MM.1S (cell line): ENCODE measurements at regions not wholly inside any gene's neighbourhood (a gene's known extent, or its start where the extent isn't known, plus 50 kb on each side); places are given as distances from the start of the nearest gene placed in this dataset.

ENCODE experiments used
- DNase-seq: peaks from one replicate; pipeline ENCODE4 v3.0.0-alpha.2; 2015
- H2AFZ ChIP-seq: fragments of 300-600 bp; sonication (generic); 2 replicates; pipeline ENCODE4 v1.6.0; 2016; ENCODE audit warnings: antibody characterized with exemption, low read length
- H3F3A ChIP-seq: fragments of 300-600 bp; sonication (generic); 2 replicates; pipeline ENCODE4 v1.6.1; 2016; ENCODE audit warnings: mild to moderate bottlenecking, antibody characterized with exemption, low read length, moderate library complexity, mixed read lengths; ENCODE audit not compliant: insufficient read depth
- H3K27ac ChIP-seq: fragments of 300-600 bp; sonication (generic); 2 replicates; pipeline ENCODE4 v1.5.1; 2016; ENCODE audit warnings: mild to moderate bottlenecking, low read length
- H3K27me3 ChIP-seq: fragments of 300-600 bp; sonication (generic); replicated peaks from 2 replicates; pipeline ENCODE4 v1.6.0; 2016; ENCODE audit warnings: low read length; ENCODE audit not compliant: insufficient read depth
- H3K36me3 ChIP-seq: fragments of 300-600 bp; sonication (generic); replicated peaks from 2 replicates; pipeline ENCODE4 v1.6.1; 2016; ENCODE audit warnings: mild to moderate bottlenecking, low read length, mixed read lengths; ENCODE audit not compliant: insufficient read depth
- H3K4me1 ChIP-seq: fragments of 300-600 bp; sonication (generic); 2 replicates; pipeline ENCODE4 v1.6.1; 2016; ENCODE audit warnings: low read length, mixed read lengths
- H3K4me2 ChIP-seq: fragments of 300-600 bp; sonication (generic); 2 replicates; pipeline ENCODE4 v1.6.0; 2016; ENCODE audit warnings: low read depth, low read length
- H3K4me3 ChIP-seq: fragments of 300-600 bp; sonication (generic); 2 replicates; pipeline ENCODE4 v1.5.1; 2016; ENCODE audit warnings: low read length, mixed read lengths
- H3K79me2 ChIP-seq: fragments of 300-600 bp; sonication (generic); 2 replicates; pipeline ENCODE4 v1.6.1; 2016; ENCODE audit warnings: mixed run types, low read length, mixed read lengths
- H3K9ac ChIP-seq: fragments of 300-600 bp; sonication (generic); 2 replicates; pipeline ENCODE4 v1.6.1; 2016; ENCODE audit warnings: low read length, mixed read lengths
- H3K9me2 ChIP-seq: fragments of 300-600 bp; sonication (generic); replicated peaks from 2 replicates; pipeline ENCODE4 v1.6.1; 2016; ENCODE audit warnings: mild to moderate bottlenecking, low read length, mixed read lengths; ENCODE audit not compliant: insufficient read depth
- H3K9me3 ChIP-seq: fragments of 300-600 bp; sonication (generic); replicated peaks from 2 replicates; pipeline ENCODE4 v1.6.1; 2016; ENCODE audit warnings: mild to moderate bottlenecking, low read length, mixed read lengths; ENCODE audit not compliant: insufficient read depth
- H4K20me1 ChIP-seq: fragments of 300-600 bp; sonication (generic); 2 replicates; pipeline ENCODE4 v1.6.1; 2016; ENCODE audit warnings: mild to moderate bottlenecking, low read length, moderate library complexity, mixed read lengths; ENCODE audit not compliant: insufficient read depth
- EZH2 ChIP-seq: fragments of 300-600 bp; sonication (generic); optimal IDR thresholded peaks from 2 replicates; pipeline ENCODE3; 2017; ENCODE audit warnings: low read depth, mild to moderate bottlenecking, antibody characterized with exemption, low read length, mixed read lengths
- EZH2phosphoT487 ChIP-seq: fragments of 300-600 bp; sonication (generic); IDR thresholded peaks from 2 replicates; pipeline ENCODE4 v1.6.1; 2018; ENCODE audit warnings: antibody characterized with exemption, low read length
- TF ChIP-seq, protein P1 (sequence below): fragments of 300-600 bp; sonication (generic); IDR thresholded peaks from 2 replicates; pipeline ENCODE4 v1.5.1; 2016; ENCODE audit warnings: antibody characterized with exemption, low read length, mixed read lengths

DNA sequence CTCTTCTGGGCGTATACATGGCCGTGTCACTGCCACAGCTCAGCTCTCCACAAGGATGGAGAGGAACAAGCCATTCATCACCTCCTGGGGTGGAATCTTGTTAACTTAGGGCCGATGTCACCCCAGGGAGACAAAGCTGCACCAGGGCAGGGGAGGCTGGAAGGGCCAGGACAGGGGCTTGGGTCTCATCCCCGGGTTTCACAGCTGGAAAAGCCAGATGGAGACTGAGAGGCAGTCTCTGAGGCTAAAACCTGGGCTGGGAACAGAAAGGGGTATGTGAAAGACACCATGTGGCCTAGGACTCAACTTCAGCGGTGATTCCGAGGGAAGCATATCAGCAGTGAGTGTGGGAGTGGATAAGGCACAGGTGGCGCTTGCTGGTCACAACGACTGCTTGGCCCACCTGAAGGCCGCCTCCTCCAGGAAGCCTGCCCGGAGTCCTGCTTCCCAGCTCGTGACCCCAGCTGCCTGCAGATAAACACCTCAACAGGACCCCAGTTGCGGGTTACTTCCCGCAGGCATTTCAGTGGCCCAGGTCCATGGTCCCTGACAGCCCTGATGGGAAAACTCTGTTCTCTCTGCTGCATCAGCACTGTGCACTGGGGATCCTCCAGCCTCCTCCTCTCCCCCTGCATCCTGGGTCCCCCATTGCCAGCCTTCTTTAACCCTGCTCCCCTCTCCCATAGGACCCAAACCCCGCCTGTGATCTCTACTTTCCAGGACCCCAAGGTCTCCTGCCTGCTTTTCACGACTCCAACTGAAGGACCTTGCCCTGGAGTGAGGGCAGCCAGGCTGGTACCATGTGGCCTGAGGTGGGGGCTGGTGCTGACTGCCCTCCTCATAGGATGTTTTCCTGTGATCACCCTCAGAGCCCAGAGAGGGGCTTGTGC, 51.7 kb upstream of the FCN1 start:
- no peak overlapping the region for H3K27ac ChIP-seq
- no peak overlapping the region for H2AFZ ChIP-seq
- no peak overlapping the region for H3K9ac ChIP-seq
- H3K9me2 ChIP-seq: no peaks in the 10 kb centered on the region
- H3F3A ChIP-seq: no peaks in the 10 kb centered on the region
- no peaks in the 10 kb centered on the region for H3K36me3 ChIP-seq
- no peaks in the 10 kb centered on the region for H3K9me3 ChIP-seq
- no peaks in the 10 kb centered on the region for H3K79me2 ChIP-seq
- no peaks in the 10 kb centered on the region for H4K20me1 ChIP-seq
- peaks cover 98% of the 10 kb centered on the region for H3K27me3 ChIP-seq
- no peaks in the 10 kb centered on the region for H3K4me1 ChIP-seq
- TF ChIP-seq EZH2phosphoT487: no peak
- TF ChIP-seq, protein P1, sequence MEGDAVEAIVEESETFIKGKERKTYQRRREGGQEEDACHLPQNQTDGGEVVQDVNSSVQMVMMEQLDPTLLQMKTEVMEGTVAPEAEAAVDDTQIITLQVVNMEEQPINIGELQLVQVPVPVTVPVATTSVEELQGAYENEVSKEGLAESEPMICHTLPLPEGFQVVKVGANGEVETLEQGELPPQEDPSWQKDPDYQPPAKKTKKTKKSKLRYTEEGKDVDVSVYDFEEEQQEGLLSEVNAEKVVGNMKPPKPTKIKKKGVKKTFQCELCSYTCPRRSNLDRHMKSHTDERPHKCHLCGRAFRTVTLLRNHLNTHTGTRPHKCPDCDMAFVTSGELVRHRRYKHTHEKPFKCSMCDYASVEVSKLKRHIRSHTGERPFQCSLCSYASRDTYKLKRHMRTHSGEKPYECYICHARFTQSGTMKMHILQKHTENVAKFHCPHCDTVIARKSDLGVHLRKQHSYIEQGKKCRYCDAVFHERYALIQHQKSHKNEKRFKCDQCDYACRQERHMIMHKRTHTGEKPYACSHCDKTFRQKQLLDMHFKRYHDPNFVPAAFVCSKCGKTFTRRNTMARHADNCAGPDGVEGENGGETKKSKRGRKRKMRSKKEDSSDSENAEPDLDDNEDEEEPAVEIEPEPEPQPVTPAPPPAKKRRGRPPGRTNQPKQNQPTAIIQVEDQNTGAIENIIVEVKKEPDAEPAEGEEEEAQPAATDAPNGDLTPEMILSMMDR: no peak
- no peak for DNase-seq
- H3K4me2 ChIP-seq: no peak overlapping the region
- H3K4me3 ChIP-seq: no peak overlapping the region

DNA sequence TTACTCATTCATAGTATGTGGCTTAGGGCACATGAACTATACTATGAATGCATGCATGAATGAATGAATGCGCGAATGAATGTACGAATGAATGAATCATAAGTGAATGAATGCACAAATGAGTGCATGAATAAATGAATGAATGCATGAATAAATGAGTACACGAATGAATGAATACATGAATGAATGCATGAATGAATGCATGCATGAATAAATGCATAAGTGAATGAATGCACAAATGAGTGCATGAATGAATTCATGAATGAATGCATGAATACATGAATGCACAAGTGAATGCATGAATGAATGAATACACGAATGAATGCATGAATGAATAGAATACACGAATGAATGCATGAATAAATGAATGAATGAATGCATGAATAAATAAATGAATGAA, 52.5 kb upstream of the FCN1 start:
- no peak for DNase-seq
- Histone ChIP-seq H3K4me2 (no peak overlapping the region), H4K20me1 (no peaks in the 10 kb centered on the region), H3K27me3 (peaks cover 98% of the 10 kb centered on the region), H2AFZ (no peak overlapping the region), H3K79me2 (no peaks in the 10 kb centered on the region), H3K9me2 (no peaks in the 10 kb centered on the region), H3K4me3 (no peak overlapping the region), H3F3A (no peaks in the 10 kb centered on the region), H3K4me1 (no peaks in the 10 kb centered on the region), H3K36me3 (no peaks in the 10 kb centered on the region), H3K27ac (no peak overlapping the region), H3K9ac (no peak overlapping the region), H3K9me3 (no peaks in the 10 kb centered on the region)
- TF ChIP-seq EZH2phosphoT487 (no peak), EZH2 (no peak)
- TF ChIP-seq, protein P1: no peak

DNA sequence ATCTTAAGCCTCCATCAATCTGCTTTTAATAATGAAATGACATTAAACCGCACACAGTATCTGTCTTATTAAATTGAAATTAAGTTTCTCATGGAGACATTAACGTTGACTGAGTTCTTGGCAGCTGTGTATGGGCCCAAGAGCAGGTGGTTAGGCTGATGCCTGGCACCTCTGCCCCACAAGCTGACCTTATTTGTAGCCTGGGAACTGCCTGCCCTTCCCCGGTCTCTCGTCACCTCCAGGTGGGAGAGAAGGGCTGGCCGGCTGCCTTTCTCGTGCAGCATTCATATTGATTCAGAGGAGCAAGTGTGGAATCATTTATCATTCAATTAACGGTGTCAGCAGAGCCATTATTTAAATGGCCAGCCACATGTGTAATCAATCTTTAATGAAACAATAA, 53.0 kb upstream of the FCN1 start:
- H3K4me1 ChIP-seq: no peaks in the 10 kb centered on the region
- no peak overlapping the region for H3K4me3 ChIP-seq
- H3K27ac ChIP-seq: no peak overlapping the region
- H3K79me2 ChIP-seq: no peaks in the 10 kb centered on the region
- no peaks in the 10 kb centered on the region for H4K20me1 ChIP-seq
- H3K4me2 ChIP-seq: no peak overlapping the region
- no peaks in the 10 kb centered on the region for H3K9me3 ChIP-seq
- H3K27me3 ChIP-seq: peaks cover 98% of the 10 kb centered on the region
- no peak overlapping the region for H3K9ac ChIP-seq
- no peaks in the 10 kb centered on the region for H3K36me3 ChIP-seq
- no peak overlapping the region for H2AFZ ChIP-seq
- no peak for DNase-seq
- H3F3A ChIP-seq: no peaks in the 10 kb centered on the region
- no peak for TF ChIP-seq EZH2
- TF ChIP-seq, protein P1: no peak
- H3K9me2 ChIP-seq: no peaks in the 10 kb centered on the region
